HG03095 (cell line): ENCODE measurements at regions not wholly inside any gene's neighbourhood (a gene's known extent, or its start where the extent isn't known, plus 50 kb on each side); places are given as distances from the start of the nearest gene placed in this dataset.
A peak's percentile ranks its signal among the peaks of the same experiment; 100 is the strongest.

ENCODE experiments used
- ATAC-seq: cut with Tn5 transposase; IDR thresholded peaks from one replicate; pipeline ENCODE4 v1.9.1; 2021; ENCODE audit warnings: moderate library complexity; ENCODE audit not compliant: unreplicated experiment

DNA sequence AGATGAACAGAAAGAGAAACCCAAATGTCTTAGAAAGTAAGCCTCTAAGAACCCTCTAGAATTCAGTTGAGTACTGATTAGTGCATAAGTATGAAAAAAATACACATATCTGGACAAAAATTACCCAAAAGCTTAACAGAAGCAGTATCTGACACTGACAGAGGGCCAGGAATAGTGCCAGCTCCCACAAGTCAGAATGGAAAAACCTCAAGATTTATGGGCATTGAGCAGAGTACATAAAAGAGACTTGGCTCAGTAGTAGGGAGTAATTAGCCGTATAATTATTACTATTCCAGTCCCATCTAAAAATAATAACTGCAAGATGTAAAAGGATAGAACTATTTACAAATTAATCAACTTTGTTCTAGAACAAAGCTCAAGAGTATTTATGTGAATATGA, 834.5 kb downstream of the FAM181B start:
- ATAC-seq: no peak

GRCh38 chr11:81897639-81898038, 836.0 kb downstream of the FAM181B start:
- ATAC-seq: no peak

DNA sequence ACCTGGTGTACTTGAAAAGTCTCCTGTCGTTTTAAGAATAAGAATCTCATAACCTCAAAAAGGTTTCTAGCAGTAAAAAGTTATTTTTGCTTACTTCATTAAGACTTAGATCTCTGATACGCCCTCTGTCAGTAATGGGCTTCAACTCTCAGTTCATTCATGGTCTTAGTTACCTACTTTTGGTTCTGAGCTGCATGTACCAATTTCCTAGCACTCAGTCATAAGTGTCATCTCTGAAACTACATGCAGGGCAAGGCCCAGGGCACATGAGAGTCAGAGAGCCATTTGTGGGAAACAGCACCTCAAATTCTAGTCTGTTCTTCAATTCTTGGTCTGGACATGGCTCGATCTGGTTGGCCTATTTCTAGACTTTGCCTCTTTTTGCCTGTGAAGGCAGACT, 838.4 kb downstream of the FAM181B start:
- ATAC-seq: no peak

DNA sequence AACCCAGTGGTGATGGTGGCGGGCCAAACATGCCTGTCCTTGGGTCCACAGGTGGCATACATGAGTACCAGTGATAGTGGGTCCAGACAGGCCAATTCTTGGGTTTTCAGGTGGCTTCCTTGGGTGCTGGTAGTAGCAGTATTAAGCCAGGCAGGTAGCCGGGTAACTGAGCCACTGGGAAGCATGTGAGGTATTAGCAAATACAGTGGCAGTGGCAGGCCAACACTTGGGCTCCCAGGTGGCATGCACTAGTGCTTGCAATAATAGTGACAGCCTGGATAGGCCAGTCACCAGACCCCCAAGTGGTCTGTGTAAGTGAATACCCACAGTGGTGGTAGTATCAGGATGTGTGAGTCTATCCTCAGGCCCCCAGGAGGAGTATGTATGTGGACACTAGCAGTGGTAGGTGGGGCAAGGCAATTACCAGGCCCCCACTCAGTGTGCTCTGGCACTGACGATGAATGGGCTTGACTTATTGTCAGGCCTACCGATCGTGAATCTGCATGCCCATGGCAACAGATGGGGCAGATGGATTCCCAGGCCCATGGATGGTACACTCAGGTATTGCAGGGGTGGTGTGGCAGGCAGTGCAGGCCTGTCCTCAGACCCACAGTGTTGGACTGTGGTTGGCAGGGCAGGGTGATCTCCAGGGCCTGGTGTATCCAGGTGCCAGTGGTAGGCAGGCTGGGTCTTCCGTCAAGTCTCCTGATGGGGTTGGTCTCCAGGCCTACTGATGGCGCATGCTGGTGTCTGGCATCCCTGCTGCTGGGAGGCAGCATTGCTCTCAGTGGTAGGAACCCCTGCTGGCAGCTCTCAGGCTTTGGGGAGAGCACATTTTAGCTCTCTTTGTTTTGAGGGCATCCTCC, 840.7 kb downstream of the FAM181B start:
- no peak for ATAC-seq

- no peak for ATAC-seq
Measured at GRCh38 chr11:81888391-81888790, 845.3 kb downstream of the FAM181B start.

DNA sequence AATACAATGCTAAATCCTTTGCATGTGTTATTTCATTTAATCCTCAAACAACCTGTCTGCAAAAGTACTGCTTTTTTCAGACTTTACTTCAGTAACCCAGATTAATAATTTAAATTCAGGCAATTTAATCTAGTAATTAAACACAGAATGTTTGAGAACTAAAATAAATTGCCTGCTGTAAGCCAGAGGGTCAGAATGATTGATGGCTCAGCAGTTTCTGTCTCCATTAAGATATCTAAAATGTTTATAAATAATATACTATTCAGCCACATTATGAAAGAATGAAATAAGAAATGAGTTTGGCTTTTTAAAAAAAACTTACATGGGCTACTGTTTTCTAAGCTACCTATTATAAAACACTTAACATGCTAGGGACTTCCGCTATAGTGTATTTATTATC, 846.0 kb downstream of the FAM181B start:
- ATAC-seq: no peak

DNA sequence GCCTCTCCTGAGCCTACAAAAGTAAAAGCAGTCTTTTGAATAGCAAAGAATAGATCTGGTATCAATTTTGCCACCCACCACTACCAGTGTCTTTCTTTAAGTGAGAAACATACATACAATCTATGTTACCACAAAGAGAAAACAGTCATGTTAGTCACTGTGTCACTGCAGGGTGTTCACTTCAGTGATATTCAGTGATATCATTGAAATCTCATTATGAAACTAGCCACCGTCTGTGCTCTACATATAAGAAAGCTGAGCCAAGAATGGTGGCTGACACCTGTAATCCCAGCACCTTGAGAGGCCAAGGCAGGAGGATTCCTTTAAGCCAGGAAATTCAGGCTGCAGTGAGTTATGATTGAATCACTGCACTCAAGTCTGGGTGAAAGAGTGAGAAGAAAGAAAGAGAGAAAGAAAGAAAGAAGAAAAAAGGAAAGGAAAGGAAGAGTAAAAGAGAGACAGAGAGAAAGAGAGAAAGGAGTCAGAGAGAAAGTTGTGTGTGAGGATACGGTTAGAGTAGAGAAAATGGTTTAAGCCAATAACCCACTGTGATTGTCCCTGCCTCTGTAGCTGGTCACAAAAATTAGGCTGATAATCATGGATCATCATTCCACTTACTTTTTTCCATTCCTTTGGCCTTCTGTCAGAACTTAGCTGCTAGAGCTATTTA, 847.1 kb downstream of the FAM181B start:
- ATAC-seq: no peak

DNA sequence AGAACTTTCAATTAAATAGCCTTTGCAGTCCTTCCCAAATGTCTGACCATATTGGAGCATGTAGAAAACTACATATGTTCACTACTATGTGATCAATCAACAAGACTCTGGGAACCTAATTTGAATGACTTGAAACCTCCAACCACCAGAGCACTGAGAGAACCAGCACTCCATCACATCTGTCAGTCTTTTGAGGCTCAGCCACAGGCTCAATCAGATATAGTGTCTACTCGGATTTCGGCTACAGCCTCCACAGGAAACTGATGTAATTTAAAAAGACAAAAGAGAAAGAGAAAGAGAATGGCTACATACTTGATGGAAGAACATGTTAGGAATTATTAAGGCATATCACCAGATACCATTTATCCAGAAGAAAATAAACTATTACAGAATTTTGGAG, 859.0 kb downstream of the FAM181B start:
- peak; percentile 30 for ATAC-seq

DNA sequence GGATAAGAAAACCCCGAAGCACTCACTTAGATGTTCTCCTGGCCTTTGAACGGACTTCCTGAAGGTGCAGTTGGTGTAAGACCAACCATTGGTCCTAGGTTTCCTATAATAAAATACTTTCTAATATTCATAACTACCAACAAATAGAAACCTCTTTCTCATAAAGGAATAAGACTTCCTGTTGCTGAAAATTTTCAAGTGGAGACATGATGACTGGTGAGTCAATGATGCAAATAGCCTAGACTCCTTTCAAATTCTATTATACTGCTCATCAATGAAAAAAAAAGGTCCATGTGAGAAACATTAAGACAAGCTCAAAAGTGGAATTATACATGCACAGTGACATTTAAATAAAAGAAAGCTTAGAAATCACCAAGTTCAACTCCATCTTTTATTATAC, 862.8 kb downstream of the FAM181B start:
- ATAC-seq: no peak

DNA sequence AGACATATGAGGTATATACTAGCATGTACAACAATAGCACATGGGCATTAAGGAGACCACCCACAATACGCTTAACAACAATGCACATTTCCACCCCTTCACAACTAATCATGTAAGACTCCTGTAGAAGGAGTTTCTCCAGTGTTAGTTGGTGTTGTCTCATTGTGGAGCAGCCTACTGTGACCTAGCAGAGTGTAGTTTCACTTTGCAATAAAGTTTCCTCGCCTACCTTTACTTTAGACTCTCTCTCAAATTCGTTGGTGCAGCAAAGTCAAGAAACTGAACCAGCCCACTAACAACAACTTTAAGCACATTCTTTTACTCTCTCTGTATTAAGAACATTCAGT, 863.6 kb downstream of the FAM181B start:
- peak; percentile 60 for ATAC-seq

- peak; percentile 93 for ATAC-seq
Measured at GRCh38 chr11:81869351-81870065, 864.2 kb downstream of the FAM181B start.

GRCh38 chr11:81866896-81867295, 866.8 kb downstream of the FAM181B start:
- no peak for ATAC-seq

DNA sequence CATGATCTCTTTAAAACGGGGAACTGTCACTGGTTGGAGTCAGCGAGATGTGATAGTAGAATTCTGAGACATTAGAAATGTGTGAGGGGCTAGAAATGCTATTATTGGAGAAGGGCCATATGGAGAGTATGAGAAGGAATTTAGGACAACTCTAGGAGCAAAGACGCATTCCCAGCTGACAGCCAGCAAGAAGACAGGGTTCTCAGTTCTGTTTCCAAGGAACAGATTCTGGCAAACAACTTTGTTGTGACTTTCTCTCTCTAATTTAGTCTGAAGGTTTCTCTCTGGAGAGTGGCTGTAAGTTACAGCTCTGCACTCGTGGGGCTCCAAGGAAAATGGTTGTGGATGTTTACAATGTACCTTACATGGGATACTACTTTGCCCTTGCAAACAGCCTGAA, 876.3 kb downstream of the FAM181B start:
- no peak for ATAC-seq

GRCh38 chr11:81853791-81854190, 879.9 kb downstream of the FAM181B start:
- no peak for ATAC-seq

DNA sequence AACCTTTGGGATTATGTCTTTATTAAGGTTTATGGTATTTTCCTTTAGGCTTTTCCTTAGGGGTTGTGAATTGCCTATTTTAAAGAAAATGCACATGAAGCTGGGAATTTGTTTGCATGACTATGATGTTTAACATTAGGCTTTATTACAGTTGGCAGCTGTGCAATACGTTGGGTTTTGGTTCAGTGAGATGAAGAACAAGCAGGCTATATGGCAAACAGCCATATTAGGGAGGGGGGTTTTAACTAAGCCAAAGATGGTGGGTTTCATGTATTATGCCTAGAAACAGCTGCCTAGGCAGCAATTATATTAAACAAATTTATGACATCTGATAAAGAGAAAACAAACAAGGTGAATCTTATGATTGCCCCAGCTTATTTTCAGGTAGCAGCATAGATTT, 880.8 kb downstream of the FAM181B start:
- no peak for ATAC-seq

GRCh38 chr11:81840380-81840779, 893.3 kb downstream of the FAM181B start:
- ATAC-seq: no peak

- ATAC-seq: no peak
Measured at GRCh38 chr11:81839976-81840375, 893.7 kb downstream of the FAM181B start.

GRCh38 chr11:81839016-81839415, 894.6 kb downstream of the FAM181B start:
- no peak for ATAC-seq

DNA sequence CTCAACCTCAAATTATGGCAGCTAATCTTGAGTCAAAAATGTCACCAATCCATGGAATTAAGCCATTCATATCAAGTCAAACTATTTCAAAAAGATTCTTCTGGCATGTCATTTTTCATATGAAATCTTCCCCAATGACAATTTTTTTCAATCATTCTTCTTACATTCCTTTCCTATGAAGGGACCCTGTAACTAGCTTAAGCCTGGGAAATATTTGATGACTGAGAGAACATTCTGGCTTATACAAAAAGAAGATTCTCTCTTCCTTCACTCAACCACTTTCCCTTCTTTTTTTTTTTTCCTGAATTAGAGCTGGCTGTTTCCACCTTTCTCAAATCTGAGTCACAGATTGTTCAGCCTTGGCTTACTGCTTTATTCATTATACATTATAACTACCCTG, 903.7 kb downstream of the FAM181B start:
- no peak for ATAC-seq

GRCh38 chr11:81825346-81825745, 908.3 kb downstream of the FAM181B start:
- ATAC-seq: no peak

DNA sequence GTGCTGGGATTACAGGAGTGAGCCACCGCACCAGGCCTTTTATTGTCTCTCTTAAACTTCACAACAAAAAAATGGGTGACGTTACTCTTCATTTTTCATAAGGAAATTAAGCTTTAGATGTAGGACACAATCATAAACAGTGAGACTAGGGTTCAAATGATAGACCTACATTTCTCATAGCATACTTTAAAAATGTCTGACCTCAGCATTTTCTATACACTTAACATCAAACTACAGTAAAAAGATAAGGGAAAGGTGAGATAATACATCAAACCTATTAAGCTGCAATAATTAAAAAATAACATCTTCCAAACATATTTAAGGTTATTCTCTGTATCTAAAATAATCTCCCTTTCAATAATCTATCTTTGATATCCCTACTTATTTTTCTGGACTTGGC, 914.2 kb downstream of the FAM181B start:
- no peak for ATAC-seq

DNA sequence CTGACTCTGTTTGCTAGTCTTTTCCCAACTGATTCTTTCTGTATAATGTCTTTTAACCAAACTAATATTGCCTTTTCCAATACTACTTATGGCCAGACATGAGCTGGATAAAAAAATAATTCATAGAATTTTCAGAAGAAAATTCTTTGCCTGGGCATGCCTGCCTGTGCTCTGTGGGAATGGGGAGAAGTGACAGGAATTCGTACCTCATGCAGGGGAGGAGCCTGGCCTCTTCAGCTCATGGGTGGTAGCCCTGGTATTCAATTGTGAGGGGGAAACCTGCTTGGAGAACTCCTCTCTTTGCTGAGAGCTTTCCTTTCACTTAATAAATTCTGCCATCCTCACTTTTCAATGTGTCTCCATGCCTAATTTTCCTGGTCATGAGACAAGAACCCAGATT, 928.8 kb downstream of the FAM181B start:
- ATAC-seq: no peak
